Activated naive CD4-positive, alpha-beta T cell (primary cell): ENCODE measurements at regions not wholly inside any gene's neighbourhood (a gene's known extent, or its start where the extent isn't known, plus 50 kb on each side); places are given as distances from the start of the nearest gene placed in this dataset.
A peak's percentile ranks its signal among the peaks of the same experiment; 100 is the strongest.

ENCODE experiments used
- DNase-seq, 4 experiments: peaks; one replicate each; lab custom pipeline; 2025; lab: John Stamatoyannopoulos, UW

GRCh38 chr15:58329781-58330671 lies 101.8 kb upstream of the LIPC start:
- no peak for DNase-seq

GRCh38 chr15:58330741-58331559 lies 100.8 kb upstream of the LIPC start:
- DNase-seq = no peak

GRCh38 chr15:58331560-58331912 lies 100.3 kb upstream of the LIPC start:
- DNase-seq = no peak

GRCh38 chr15:58331913-58332675 lies 99.7 kb upstream of the LIPC start:
- peak; percentile 40 to 67 (median 44) for DNase-seq

GRCh38 chr15:58332676-58333400 lies 99.0 kb upstream of the LIPC start:
- DNase-seq = no peak

GRCh38 chr15:58334803-58335202 lies 97.0 kb upstream of the LIPC start:
- no peak for DNase-seq

- DNase-seq = no peak
These were observed 95.6 kb upstream of the LIPC start for GRCh38 chr15:58336161-58336560.

- DNase-seq = no peak
These were observed 91.6 kb upstream of the LIPC start for GRCh38 chr15:58340176-58340575.

- DNase-seq = no peak
These were observed 89.3 kb upstream of the LIPC start for GRCh38 chr15:58342508-58342907.

GRCh38 chr15:58344213-58345070 lies 87.3 kb upstream of the LIPC start:
- DNase-seq = no peak

GRCh38 chr15:58346361-58346760 lies 85.4 kb upstream of the LIPC start:
- DNase-seq = no peak

- DNase-seq = no peak
These were observed 83.5 kb upstream of the LIPC start for GRCh38 chr15:58348095-58348812.

GRCh38 chr15:58352026-58352929 lies 79.5 kb upstream of the LIPC start:
- no peak for DNase-seq

GRCh38 chr15:58355382-58355971 lies 76.3 kb upstream of the LIPC start:
- no peak for DNase-seq

GRCh38 chr15:58355973-58356372 lies 75.8 kb upstream of the LIPC start:
- no peak for DNase-seq

GRCh38 chr15:58357529-58358476 lies 74.0 kb upstream of the LIPC start:
- DNase-seq = no peak

GRCh38 chr15:58360421-58361090 lies 71.2 kb upstream of the LIPC start:
- no peak for DNase-seq
